Memory B cell (primary cell): ENCODE measurements at regions not wholly inside any gene's neighbourhood (a gene's known extent, or its start where the extent isn't known, plus 50 kb on each side); places are given as distances from the start of the nearest gene placed in this dataset.

Experiments used
- ATAC-seq: fragments of 150-1000 bp; cut with Tn5 transposase; 2 replicates; pipeline ENCODE4 v1.10.0; 2021; ENCODE audit warnings: low read depth, mild to moderate bottlenecking, moderate library complexity
- DNase-seq, 2 donors: peaks; one replicate each; pipeline ENCODE4 v3.0.0; 2022; ENCODE audit warnings: low spot score in 2 of 2
- H3K27ac Mint-ChIP-seq: one replicate; pipeline ENCODE4 v1.8.0; 2022; ENCODE audit warnings: mild to moderate bottlenecking, moderate library complexity, mixed read lengths
- H3K27me3 Mint-ChIP-seq: one replicate; pipeline ENCODE4 v1.8.0; 2022; ENCODE audit warnings: mixed read lengths
- H3K36me3 Mint-ChIP-seq: one replicate; pipeline ENCODE4 v1.8.0; 2022; ENCODE audit warnings: mild to moderate bottlenecking, mixed read lengths
- H3K4me1 Mint-ChIP-seq: one replicate; pipeline ENCODE4 v1.8.0; 2022; ENCODE audit warnings: mixed read lengths
- H3K4me3 Mint-ChIP-seq: one replicate; pipeline ENCODE4 v1.8.0; 2022; ENCODE audit warnings: mild to moderate bottlenecking, moderate library complexity, mixed read lengths
- H3K9me3 Mint-ChIP-seq: one replicate; pipeline ENCODE4 v1.8.0; 2022; ENCODE audit warnings: mixed read lengths

DNA sequence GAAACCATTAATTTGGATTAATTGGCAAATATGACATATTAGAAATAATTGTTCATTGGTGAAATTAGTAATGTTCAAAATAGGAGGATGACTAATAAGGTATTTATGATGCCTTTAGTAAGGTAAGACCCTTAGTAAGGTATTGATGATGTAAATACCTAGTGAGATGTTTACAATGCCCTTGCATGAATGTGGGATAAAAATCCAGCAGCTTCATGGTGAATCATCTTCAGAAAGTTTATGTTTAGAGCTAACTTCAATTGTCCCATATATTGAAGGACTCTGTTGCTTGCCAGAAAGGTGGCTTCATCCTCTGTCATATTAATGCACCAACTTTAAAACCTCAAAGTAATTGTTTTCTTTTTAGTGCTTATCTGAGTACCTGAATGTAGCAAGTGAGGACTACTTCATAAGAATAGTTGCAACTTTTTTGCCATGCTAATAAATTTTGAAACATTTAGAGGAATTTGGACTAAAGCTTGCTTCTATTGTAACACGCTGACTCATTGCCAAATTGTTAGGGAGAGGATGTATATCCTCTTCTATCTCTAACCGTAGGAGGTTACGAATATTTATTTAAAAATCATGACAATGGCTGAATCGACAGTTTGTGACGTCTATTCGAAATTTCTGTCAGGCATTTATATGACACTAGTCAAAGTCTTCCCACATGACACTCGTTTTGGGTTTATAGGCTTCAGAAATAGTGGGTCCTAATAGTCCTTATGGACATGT, 174.1 kb upstream of the HS3ST1 start:
- H3K27me3 Mint-ChIP-seq, result peaks cover 2% of the 10 kb centered on the region
- H3K4me1 Mint-ChIP-seq, result no peaks in the 10 kb centered on the region
- ATAC-seq, result no peak
- H3K4me3 Mint-ChIP-seq, result no peak overlapping the region
- H3K36me3 Mint-ChIP-seq, result no peaks in the 10 kb centered on the region
- DNase-seq, result no peak
- H3K9me3 Mint-ChIP-seq, result no peaks in the 10 kb centered on the region
- H3K27ac Mint-ChIP-seq, result no peak overlapping the region

DNA sequence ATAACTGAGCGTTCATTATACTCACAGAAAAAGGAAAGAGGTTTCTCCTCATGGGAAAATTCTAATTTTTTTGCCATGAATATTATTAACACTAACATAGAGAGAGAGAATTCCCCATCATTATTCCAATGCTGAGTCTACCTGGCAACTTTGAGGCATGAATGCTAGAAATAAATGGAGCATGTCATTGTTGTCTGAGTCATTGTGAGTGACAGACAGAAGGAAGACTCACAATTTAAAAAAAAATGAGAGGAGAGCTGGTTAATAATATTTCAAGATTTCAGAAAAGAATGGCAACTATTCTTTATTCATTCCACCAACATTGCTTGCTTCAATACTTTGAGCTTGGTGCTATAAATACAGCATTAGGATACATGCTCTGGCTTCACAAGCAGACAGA, 170.4 kb upstream of the HS3ST1 start:
- Mint-ChIP-seq H3K27ac (no peak overlapping the region), H3K9me3 (no peaks in the 10 kb centered on the region), H3K4me3 (no peak overlapping the region), H3K27me3 (peaks cover 2% of the 10 kb centered on the region), H3K4me1 (no peaks in the 10 kb centered on the region), H3K36me3 (no peaks in the 10 kb centered on the region)
- ATAC-seq, result no peak
- DNase-seq, result no peak

DNA sequence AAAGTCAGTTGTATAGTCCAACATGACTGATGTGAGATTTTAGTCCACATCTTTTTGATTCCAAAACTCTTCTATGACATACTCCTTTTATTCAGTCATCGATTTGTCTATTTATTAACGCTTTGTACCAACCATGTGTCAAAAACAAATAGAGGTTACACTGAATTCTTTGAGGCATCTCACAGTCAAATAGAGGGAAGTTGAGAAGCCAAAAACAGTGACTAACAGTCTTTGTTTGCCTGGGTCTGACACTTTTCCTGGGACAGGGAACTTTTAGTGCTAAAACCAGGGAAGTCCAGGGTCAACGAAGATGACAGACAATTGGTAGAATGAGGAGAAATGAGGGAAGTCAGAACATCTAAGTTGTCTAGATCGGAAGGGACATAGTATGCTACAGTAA, 169.9 kb upstream of the HS3ST1 start:
- H3K9me3 Mint-ChIP-seq, result no peaks in the 10 kb centered on the region
- H3K36me3 Mint-ChIP-seq, result no peaks in the 10 kb centered on the region
- H3K27me3 Mint-ChIP-seq, result peaks cover 2% of the 10 kb centered on the region
- H3K4me1 Mint-ChIP-seq, result no peaks in the 10 kb centered on the region
- no peak overlapping the region for H3K4me3 Mint-ChIP-seq
- DNase-seq, result no peak
- no peak overlapping the region for H3K27ac Mint-ChIP-seq
- no peak for ATAC-seq

DNA sequence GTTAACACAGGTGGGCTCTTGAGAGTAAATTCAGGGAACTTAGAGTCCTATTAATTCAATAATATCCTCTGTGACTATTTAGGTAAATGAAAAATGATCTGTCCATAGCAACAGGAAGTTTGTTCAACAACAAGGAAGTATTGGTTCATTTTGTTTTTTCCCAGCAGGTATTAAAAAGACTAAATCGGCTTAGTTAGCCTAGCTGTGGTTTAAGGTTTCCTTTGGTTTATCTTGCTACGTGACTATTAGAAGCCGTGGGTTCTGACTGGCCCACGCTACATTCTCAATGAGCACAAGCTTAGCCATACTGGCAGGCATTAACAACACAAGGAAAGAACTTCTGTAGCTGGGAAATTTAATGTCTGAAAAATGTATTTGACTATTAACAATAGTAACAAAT, 168.8 kb upstream of the HS3ST1 start:
- H3K27ac Mint-ChIP-seq, result no peak overlapping the region
- H3K4me3 Mint-ChIP-seq, result no peak overlapping the region
- no peaks in the 10 kb centered on the region for H3K4me1 Mint-ChIP-seq
- ATAC-seq (no peak), DNase-seq (no peak)
- no peaks in the 10 kb centered on the region for H3K36me3 Mint-ChIP-seq
- H3K9me3 Mint-ChIP-seq, result no peaks in the 10 kb centered on the region
- H3K27me3 Mint-ChIP-seq, result no peaks in the 10 kb centered on the region

DNA sequence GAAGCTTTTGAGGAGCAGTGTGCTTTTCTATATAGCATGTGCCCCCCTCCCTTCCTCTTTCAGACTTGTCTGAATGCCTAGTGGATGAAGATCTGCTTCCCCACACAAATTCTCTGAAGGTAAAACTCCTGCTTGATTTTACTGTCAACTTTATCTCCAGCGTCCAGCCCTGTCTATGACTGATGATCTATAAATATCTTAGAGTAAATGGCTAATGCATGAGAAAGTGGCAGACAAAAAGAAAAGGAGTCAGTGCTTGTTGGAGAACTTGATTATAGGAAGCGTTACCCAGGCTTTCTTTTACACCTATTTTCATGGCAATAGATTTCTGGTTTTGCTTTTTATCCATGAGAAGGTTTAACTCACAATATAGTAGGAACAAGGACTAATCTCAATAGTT, 168.3 kb upstream of the HS3ST1 start:
- H3K27me3 Mint-ChIP-seq, result no peaks in the 10 kb centered on the region
- no peaks in the 10 kb centered on the region for H3K9me3 Mint-ChIP-seq
- H3K27ac Mint-ChIP-seq, result no peak overlapping the region
- no peak overlapping the region for H3K4me3 Mint-ChIP-seq
- DNase-seq (no peak), ATAC-seq (no peak)
- no peaks in the 10 kb centered on the region for H3K4me1 Mint-ChIP-seq
- no peaks in the 10 kb centered on the region for H3K36me3 Mint-ChIP-seq

- no peak for DNase-seq
Measured at GRCh38 chr4:11593576-11594116, 165.0 kb upstream of the HS3ST1 start.

GRCh38 chr4:11592276-11592675, 163.6 kb upstream of the HS3ST1 start:
- Mint-ChIP-seq H3K4me3 (no peak overlapping the region), H3K36me3 (no peaks in the 10 kb centered on the region), H3K27ac (no peak overlapping the region), H3K4me1 (no peaks in the 10 kb centered on the region), H3K27me3 (no peaks in the 10 kb centered on the region), H3K9me3 (no peaks in the 10 kb centered on the region)
- DNase-seq, result no peak
- no peak for ATAC-seq

More at GRCh38 chr4:11593576-11594116, 165.0 kb upstream of the HS3ST1 start:
- ATAC-seq, result no peak
- H3K27me3 Mint-ChIP-seq, result no peaks in the 10 kb centered on the region
- no peaks in the 10 kb centered on the region for H3K9me3 Mint-ChIP-seq
- no peaks in the 10 kb centered on the region for H3K4me1 Mint-ChIP-seq
- no peak overlapping the region for H3K27ac Mint-ChIP-seq
- no peaks in the 10 kb centered on the region for H3K36me3 Mint-ChIP-seq
- H3K4me3 Mint-ChIP-seq, result no peak overlapping the region

- Mint-ChIP-seq H3K27ac (no peak overlapping the region), H3K27me3 (peaks cover 4% of the 10 kb centered on the region), H3K9me3 (no peaks in the 10 kb centered on the region), H3K4me3 (no peak overlapping the region), H3K36me3 (no peaks in the 10 kb centered on the region), H3K4me1 (no peaks in the 10 kb centered on the region)
- no peak for DNase-seq
- no peak for ATAC-seq
Measured at GRCh38 chr4:11590132-11590531, 161.4 kb upstream of the HS3ST1 start.

GRCh38 chr4:11589676-11590075, 161.0 kb upstream of the HS3ST1 start:
- Mint-ChIP-seq H3K4me1 (no peaks in the 10 kb centered on the region), H3K27me3 (peaks cover 4% of the 10 kb centered on the region), H3K27ac (no peak overlapping the region), H3K4me3 (no peak overlapping the region), H3K36me3 (no peaks in the 10 kb centered on the region), H3K9me3 (no peaks in the 10 kb centered on the region)
- ATAC-seq (no peak), DNase-seq (no peak)

DNA sequence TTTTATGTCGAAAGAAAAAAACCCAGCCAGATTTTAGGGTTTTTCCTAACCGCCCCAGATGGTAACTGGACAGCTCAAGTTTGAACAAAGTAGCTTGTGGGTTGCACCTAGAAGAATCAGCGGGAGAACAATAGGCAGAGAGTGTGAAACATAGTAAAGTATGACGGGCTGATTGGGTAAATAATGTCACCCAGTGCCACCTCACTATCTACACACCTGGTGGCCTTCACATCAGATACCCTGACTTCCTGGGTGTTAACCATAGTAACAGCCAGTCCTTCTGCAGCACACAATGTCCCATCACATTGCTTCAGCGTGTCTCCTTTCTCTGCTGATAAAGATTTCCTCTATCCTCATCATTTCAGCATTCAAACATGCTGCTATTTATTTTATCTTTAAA, 159.1 kb upstream of the HS3ST1 start:
- no peak overlapping the region for H3K27ac Mint-ChIP-seq
- peaks cover 5% of the 10 kb centered on the region for H3K27me3 Mint-ChIP-seq
- ATAC-seq, result no peak
- peaks cover 2% of the 10 kb centered on the region for H3K4me1 Mint-ChIP-seq
- DNase-seq, result no peak
- no peaks in the 10 kb centered on the region for H3K36me3 Mint-ChIP-seq
- no peak overlapping the region for H3K4me3 Mint-ChIP-seq
- H3K9me3 Mint-ChIP-seq, result no peaks in the 10 kb centered on the region

GRCh38 chr4:11585506-11585905, 156.8 kb upstream of the HS3ST1 start:
- ATAC-seq, result no peak
- no peak overlapping the region for H3K4me3 Mint-ChIP-seq
- H3K9me3 Mint-ChIP-seq, result peaks cover 8% of the 10 kb centered on the region
- H3K27ac Mint-ChIP-seq, result no peak overlapping the region
- peaks cover 3% of the 10 kb centered on the region for H3K36me3 Mint-ChIP-seq
- no peak for DNase-seq
- peaks cover 2% of the 10 kb centered on the region for H3K4me1 Mint-ChIP-seq
- peaks cover 5% of the 10 kb centered on the region for H3K27me3 Mint-ChIP-seq

DNA sequence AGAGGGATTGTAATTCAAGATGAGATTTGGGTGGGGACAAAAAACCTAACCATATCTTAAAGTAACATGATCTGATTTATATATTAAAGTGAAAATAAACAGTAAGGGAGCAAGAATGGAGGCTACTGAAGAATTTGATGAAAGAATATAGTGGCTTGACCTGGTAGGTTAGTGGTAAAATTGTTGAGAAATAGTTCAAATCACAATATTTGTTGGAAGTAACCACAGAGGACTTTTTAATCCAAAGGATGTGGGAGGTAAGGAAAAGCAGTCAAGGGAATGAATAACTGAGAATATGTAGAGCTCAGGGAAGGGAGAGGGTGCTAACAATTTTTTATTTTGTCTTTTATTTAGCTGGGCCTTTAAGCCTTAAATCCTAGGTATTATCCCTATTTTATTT, 139.8 kb upstream of the HS3ST1 start:
- no peak for DNase-seq

GRCh38 chr4:11566444-11567022, 137.8 kb upstream of the HS3ST1 start:
- Mint-ChIP-seq H3K4me1 (peaks cover 8% of the 10 kb centered on the region), H3K27ac (no peak overlapping the region), H3K9me3 (peaks cover 8% of the 10 kb centered on the region), H3K4me3 (no peak overlapping the region), H3K36me3 (no peaks in the 10 kb centered on the region), H3K27me3 (no peaks in the 10 kb centered on the region)
- ATAC-seq (peak; percentile 93), DNase-seq (no peak)

More for the DNA sequence above, 139.8 kb upstream of the HS3ST1 start:
- peaks cover 6% of the 10 kb centered on the region for H3K9me3 Mint-ChIP-seq
- H3K27ac Mint-ChIP-seq, result peak overlapping the region; percentile 11
- H3K4me3 Mint-ChIP-seq, result no peak overlapping the region
- no peaks in the 10 kb centered on the region for H3K36me3 Mint-ChIP-seq
- no peaks in the 10 kb centered on the region for H3K27me3 Mint-ChIP-seq
- no peak for ATAC-seq
- peaks cover 8% of the 10 kb centered on the region for H3K4me1 Mint-ChIP-seq

GRCh38 chr4:11565899-11566298, 137.2 kb upstream of the HS3ST1 start:
- Mint-ChIP-seq H3K4me3 (no peak overlapping the region), H3K36me3 (no peaks in the 10 kb centered on the region), H3K27me3 (no peaks in the 10 kb centered on the region), H3K27ac (no peak overlapping the region), H3K4me1 (peaks cover 8% of the 10 kb centered on the region), H3K9me3 (peaks cover 8% of the 10 kb centered on the region)
- ATAC-seq, result no peak
- no peak for DNase-seq

- H3K9me3 Mint-ChIP-seq, result peaks cover 8% of the 10 kb centered on the region
- H3K36me3 Mint-ChIP-seq, result no peaks in the 10 kb centered on the region
- no peaks in the 10 kb centered on the region for H3K27me3 Mint-ChIP-seq
- no peak overlapping the region for H3K27ac Mint-ChIP-seq
- peaks cover 8% of the 10 kb centered on the region for H3K4me1 Mint-ChIP-seq
- DNase-seq (no peak), ATAC-seq (no peak)
- H3K4me3 Mint-ChIP-seq, result no peak overlapping the region
Measured at GRCh38 chr4:11565213-11565612, 136.5 kb upstream of the HS3ST1 start.
